Loucy (cell line): ENCODE measurements at regions not wholly inside any gene's neighbourhood (a gene's known extent, or its start where the extent isn't known, plus 50 kb on each side); places are given as distances from the start of the nearest gene placed in this dataset.

Experiments
- H2AFZ ChIP-seq: fragments of 200-600 bp; sonication (generic); 2 replicates; pipeline ENCODE4 v1.6.0; 2016; ENCODE audit warnings: antibody characterized with exemption, mild to moderate bottlenecking, low read length, moderate library complexity
- H3F3A ChIP-seq: fragments of 200-600 bp; 2 replicates; pipeline ENCODE4 v1.6.0; 2016; ENCODE audit warnings: antibody characterized with exemption, low read depth, mild to moderate bottlenecking
- H3K27me3 ChIP-seq: fragments of 200-600 bp; sonication (generic); 2 replicates; pipeline ENCODE4 v1.6.1; 2014; ENCODE audit warnings: low read length, mild to moderate bottlenecking; ENCODE audit not compliant: insufficient read depth, poor library complexity, severe bottlenecking
- H3K36me3 ChIP-seq: fragments of 200-600 bp; sonication (generic); 2 replicates; pipeline ENCODE4 v1.6.1; 2016; ENCODE audit warnings: low read length; ENCODE audit not compliant: insufficient read depth
- H3K4me1 ChIP-seq: fragments of 200-600 bp; sonication (generic); 2 replicates; pipeline ENCODE4 v1.5.1; 2014; ENCODE audit warnings: low read length, mild to moderate bottlenecking; ENCODE audit not compliant: insufficient read depth, poor library complexity, severe bottlenecking
- H3K4me2 ChIP-seq: fragments of 200-600 bp; sonication (generic); 2 replicates; pipeline ENCODE4 v1.6.0; 2014; ENCODE audit warnings: antibody characterized with exemption, low read length, low read depth, mild to moderate bottlenecking; ENCODE audit not compliant: poor library complexity, severe bottlenecking
- H3K4me3 ChIP-seq: fragments of 200-600 bp; sonication (generic); 2 replicates; pipeline ENCODE4 v1.5.1; 2014; ENCODE audit warnings: low read length, mild to moderate bottlenecking, mixed read lengths; ENCODE audit not compliant: poor library complexity, severe bottlenecking
- H3K79me2 ChIP-seq: fragments of 200-600 bp; sonication (generic); 2 replicates; pipeline ENCODE4 v1.6.1; 2014; ENCODE audit warnings: low read length; ENCODE audit not compliant: insufficient read depth
- H3K9ac ChIP-seq: fragments of 200-600 bp; sonication (generic); 2 replicates; pipeline ENCODE4 v1.6.0; 2014; ENCODE audit warnings: mild to moderate bottlenecking, low read depth, low read length, moderate library complexity; ENCODE audit not compliant: poor library complexity, severe bottlenecking
- H3K9me2 ChIP-seq: fragments of 200-600 bp; sonication (generic); replicated peaks from 2 replicates; pipeline ENCODE4 v1.6.1; 2016; ENCODE audit warnings: low read depth, low read length, mixed read lengths
- H3K9me3 ChIP-seq: fragments of 200-600 bp; sonication (generic); 2 replicates; pipeline ENCODE4 v1.6.1; 2014; ENCODE audit warnings: mild to moderate bottlenecking, antibody characterized with exemption, low read length, low read depth; ENCODE audit not compliant: insufficient read depth
- H4K20me1 ChIP-seq: fragments of 200-600 bp; sonication (generic); 2 replicates; pipeline ENCODE4 v1.6.0; 2014; ENCODE audit warnings: antibody characterized with exemption, low read length, mild to moderate bottlenecking; ENCODE audit not compliant: insufficient read depth, poor library complexity, severe bottlenecking
- EZH2phosphoT487 ChIP-seq: fragments of 200-600 bp; IDR thresholded peaks from 2 replicates; pipeline ENCODE4 v1.6.1; 2018; ENCODE audit warnings: antibody characterized with exemption, mild to moderate bottlenecking, moderate library complexity, borderline replicate concordance
- TF ChIP-seq, protein P1 (sequence below): fragments of 200-600 bp; sonication (generic); conservative IDR thresholded peaks from 2 replicates; pipeline ENCODE4 v1.5.1; 2014; ENCODE audit warnings: mild to moderate bottlenecking, antibody characterized with exemption, low read length

GRCh38 chr6:1118287-1118647 lies 193.6 kb upstream of the FOXQ1 start:
- no peak overlapping the region for H3K9ac ChIP-seq
- no peaks in the 10 kb centered on the region for H3K36me3 ChIP-seq
- H3K4me3 ChIP-seq, result no peak overlapping the region
- H3K9me3 ChIP-seq, result no peaks in the 10 kb centered on the region
- H3F3A ChIP-seq, result no peaks in the 10 kb centered on the region
- H3K27me3 ChIP-seq, result no peaks in the 10 kb centered on the region
- TF ChIP-seq, protein P1, sequence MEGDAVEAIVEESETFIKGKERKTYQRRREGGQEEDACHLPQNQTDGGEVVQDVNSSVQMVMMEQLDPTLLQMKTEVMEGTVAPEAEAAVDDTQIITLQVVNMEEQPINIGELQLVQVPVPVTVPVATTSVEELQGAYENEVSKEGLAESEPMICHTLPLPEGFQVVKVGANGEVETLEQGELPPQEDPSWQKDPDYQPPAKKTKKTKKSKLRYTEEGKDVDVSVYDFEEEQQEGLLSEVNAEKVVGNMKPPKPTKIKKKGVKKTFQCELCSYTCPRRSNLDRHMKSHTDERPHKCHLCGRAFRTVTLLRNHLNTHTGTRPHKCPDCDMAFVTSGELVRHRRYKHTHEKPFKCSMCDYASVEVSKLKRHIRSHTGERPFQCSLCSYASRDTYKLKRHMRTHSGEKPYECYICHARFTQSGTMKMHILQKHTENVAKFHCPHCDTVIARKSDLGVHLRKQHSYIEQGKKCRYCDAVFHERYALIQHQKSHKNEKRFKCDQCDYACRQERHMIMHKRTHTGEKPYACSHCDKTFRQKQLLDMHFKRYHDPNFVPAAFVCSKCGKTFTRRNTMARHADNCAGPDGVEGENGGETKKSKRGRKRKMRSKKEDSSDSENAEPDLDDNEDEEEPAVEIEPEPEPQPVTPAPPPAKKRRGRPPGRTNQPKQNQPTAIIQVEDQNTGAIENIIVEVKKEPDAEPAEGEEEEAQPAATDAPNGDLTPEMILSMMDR, result no peak
- TF ChIP-seq EZH2phosphoT487, result no peak
- no peaks in the 10 kb centered on the region for H3K79me2 ChIP-seq
- H3K4me2 ChIP-seq, result no peak overlapping the region
- H2AFZ ChIP-seq, result no peak overlapping the region
- no peaks in the 10 kb centered on the region for H3K9me2 ChIP-seq
- no peaks in the 10 kb centered on the region for H3K4me1 ChIP-seq
- no peaks in the 10 kb centered on the region for H4K20me1 ChIP-seq

DNA sequence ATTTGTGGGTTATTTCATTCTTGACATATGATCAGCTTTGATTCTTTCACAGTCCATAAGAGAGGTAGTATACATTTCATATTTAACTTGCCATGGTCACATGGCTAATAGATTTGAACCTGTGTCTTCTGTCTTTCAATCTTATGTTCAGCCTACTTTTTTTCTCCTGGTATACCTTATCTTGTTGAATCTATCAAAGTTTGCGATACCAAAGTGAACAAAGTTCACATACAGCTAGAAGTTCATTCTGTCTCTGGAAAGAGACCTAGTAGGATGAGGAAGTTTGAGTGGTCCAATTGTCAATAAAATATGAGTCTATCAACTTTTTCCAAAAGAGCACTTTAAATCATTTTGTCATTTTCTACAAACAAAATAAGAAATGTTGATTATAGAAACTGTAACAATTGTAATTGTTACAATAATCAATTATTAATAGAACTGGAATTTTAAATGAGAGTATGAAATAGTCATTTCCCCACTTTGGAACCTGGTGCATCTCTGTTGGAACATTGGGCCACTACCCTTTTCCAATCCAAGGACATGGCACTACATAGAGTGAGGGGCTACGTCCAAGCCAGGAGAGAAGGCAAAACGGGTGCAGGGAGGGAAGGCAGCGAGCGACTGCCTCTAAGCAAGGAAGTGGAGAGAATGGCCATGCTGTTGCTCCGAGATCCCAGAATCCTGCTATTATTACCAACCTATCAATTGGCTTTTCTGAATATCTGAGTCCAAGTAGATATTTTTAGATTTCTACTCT lies 194.2 kb upstream of the FOXQ1 start:
- Histone ChIP-seq H3K4me3 (no peak overlapping the region), H2AFZ (no peak overlapping the region), H3K4me1 (no peaks in the 10 kb centered on the region), H3K9ac (no peak overlapping the region), H3K79me2 (no peaks in the 10 kb centered on the region), H3K9me2 (no peaks in the 10 kb centered on the region), H3K4me2 (no peak overlapping the region), H3K36me3 (no peaks in the 10 kb centered on the region), H3F3A (no peaks in the 10 kb centered on the region), H3K9me3 (no peaks in the 10 kb centered on the region), H3K27me3 (no peaks in the 10 kb centered on the region), H4K20me1 (no peaks in the 10 kb centered on the region)
- TF ChIP-seq, protein P1, result no peak
- TF ChIP-seq EZH2phosphoT487, result no peak

GRCh38 chr6:1116149-1116548 lies 195.7 kb upstream of the FOXQ1 start:
- H3K27me3 ChIP-seq, result no peaks in the 10 kb centered on the region
- H3F3A ChIP-seq, result no peaks in the 10 kb centered on the region
- H2AFZ ChIP-seq, result no peak overlapping the region
- no peaks in the 10 kb centered on the region for H3K9me2 ChIP-seq
- no peaks in the 10 kb centered on the region for H3K79me2 ChIP-seq
- no peak overlapping the region for H3K9ac ChIP-seq
- TF ChIP-seq, protein P1, result no peak
- no peak for TF ChIP-seq EZH2phosphoT487
- H3K4me2 ChIP-seq, result no peak overlapping the region
- H4K20me1 ChIP-seq, result no peaks in the 10 kb centered on the region
- no peaks in the 10 kb centered on the region for H3K36me3 ChIP-seq
- H3K4me3 ChIP-seq, result no peak overlapping the region
- H3K4me1 ChIP-seq, result no peaks in the 10 kb centered on the region
- no peaks in the 10 kb centered on the region for H3K9me3 ChIP-seq
